Heart right ventricle (tissue), 16 donors: ENCODE measurements at regions not wholly inside any gene's neighbourhood (a gene's known extent, or its start where the extent isn't known, plus 50 kb on each side); places are given as distances from the start of the nearest gene placed in this dataset.

Experiments used
- ATAC-seq, 8 donors: fragments of 200-7000 bp; cut with Tn5 transposase; one replicate each; pipeline ENCODE4 v1.9.1; 2020; ENCODE audit warnings: mild to moderate bottlenecking in 8 of 8, moderate library complexity in 8 of 8, moderate number of reproducible peaks in 1 of 8
- DNase-seq, 2 donors: peaks; one replicate each; pipeline ENCODE4 v3.0.0-alpha.2; 2020
- H3K27ac ChIP-seq, 10 donors: fragments of 200-600 bp; sonication (generic) in 2 of 10; one replicate each; pipeline versions ENCODE4 v1.5.0 to v1.8.0; 2020 to 2022; ENCODE audit warnings: mild to moderate bottlenecking in 3 of 10
- H3K27me3 ChIP-seq, 7 donors: fragments of 200-600 bp; one replicate each; pipeline ENCODE4 v1.8.0; 2021 to 2022; ENCODE audit warnings: mild to moderate bottlenecking in 2 of 7
- H3K36me3 ChIP-seq, 9 donors: fragments of 200-600 bp; sonication (generic) in 1 of 9; one replicate each; pipeline versions ENCODE4 v1.5.0 to v1.8.0; 2020 to 2022; ENCODE audit warnings: mild to moderate bottlenecking in 2 of 9
- H3K4me1 ChIP-seq, 9 donors: fragments of 200-600 bp; sonication (generic) in 1 of 9; one replicate each; pipeline versions ENCODE4 v1.5.0 to v1.8.0; 2020 to 2022; ENCODE audit warnings: mild to moderate bottlenecking in 4 of 9
- H3K4me3 ChIP-seq, 10 donors: fragments of 200-600 bp; sonication (generic) in 2 of 10; one replicate each; pipeline versions ENCODE4 v1.5.0 to v1.8.0; 2020 to 2022; ENCODE audit warnings: mild to moderate bottlenecking in 7 of 10, moderate library complexity in 2 of 10
- H3K9me3 ChIP-seq, 11 donors: fragments of 200-600 bp in 10 of 11; sonication (generic) in 2 of 11; one replicate each; pipeline versions ENCODE4 v1.5.0 to v1.8.0; 2013 to 2022; ENCODE audit warnings: mild to moderate bottlenecking in 2 of 11, control low read depth in 1 of 11, moderate library complexity in 1 of 11
- WGBS, 2 donors: extraction: QIAGEN DNeasy Blood & Tissue Kit; methylation state at CpG; one replicate each; pipeline ENCODE4 v1.1.7; 2013; ENCODE audit warnings: inconsistent platforms in 1 of 2; 5-methylcytosine and 5-hydroxymethylcytosine counted together
- intact Hi-C, 10 donors: fragments of 100-400 bp; cut with DNase I; formaldehyde crosslinking; loops; one replicate each; pipeline versions ENCODE4 v1.11.1 to v1.14.2; 2022
- TF ChIP-seq, protein P1 (sequence below), 9 donors: fragments of 200-600 bp; sonication (generic) in 2 of 9; IDR thresholded peaks; one replicate each; pipeline versions ENCODE4 v1.5.0 to v1.8.0; 2021 to 2022; ENCODE audit warnings: antibody characterized with exemption in 9 of 9, mild to moderate bottlenecking in 5 of 9, moderate library complexity in 1 of 9
- donor health status: Arrhythmogenic right ventricular cardiomyopathy.
- donor health status: ischemic (EF 13 %, LVEDD 7.1; RV severe dilation, severe dysfunction).
- donor health status: healthy with polysubstance abuse.
- donor health status: DM: no; HTN: yes; CAD: no.
- donor health status: DM: no; HTN: no; CAD: no.
- donor health status: ischemic (EF 25% LVEDD 6.9; RV normal size, moderate dysfunction).
- donor health status: ischemic (EF 25% LVEDD 5.7; RV mildly dilated, moderate dysfunction).
- donor health status: healthy.
- donor health status: DM: yes; HTN: yes; CAD: no.
- donor health status: Ischemic cardiomyopathy.
- donor health status: ischemic (EF 35%, LVEDD 5.7; RV mildly dilated, moderate dysfunction).
- donor health status: nonischemic (EF 11% LVEDD 7.7; RV severe dilation, severe dysfunction).
- donor health status: DM: yes; HTN: yes; CAD: no.
- donor health status: PGD.
- donor health status: ischemic (EF 29% LVEDD 5.4; RV normal size, mild dysfunction).
- donor health status: nonischemic (EF 23%, LVEDD 6.1; RV moderate dilation, normal function).

DNA sequence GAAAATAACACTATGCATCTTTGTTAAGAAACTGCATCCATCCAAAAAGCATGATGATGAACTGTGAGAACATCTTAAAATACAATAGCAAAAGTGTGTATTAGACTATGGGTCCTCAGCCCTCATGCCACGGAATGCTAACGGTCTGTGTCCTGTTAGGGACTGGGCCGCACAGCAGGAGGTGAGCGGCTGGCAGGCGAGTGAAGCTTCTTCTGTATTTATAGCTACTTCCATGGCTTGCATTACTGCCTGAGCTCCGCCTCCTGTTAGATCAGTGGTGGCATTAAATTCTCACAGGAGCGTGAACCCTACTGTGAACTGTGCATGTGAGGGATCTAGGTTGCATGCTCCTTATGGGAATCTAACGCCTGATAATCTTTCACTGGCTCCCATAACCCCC, 129.8 kb downstream of the NXNL2 start:
- H3K4me1 ChIP-seq: no peaks in the 10 kb centered on the region
- DNase-seq (no peak), ATAC-seq (no peak)
- no peaks in the 10 kb centered on the region for H3K36me3 ChIP-seq
- H3K27me3 ChIP-seq: peaks cover 0 to 3% (median 0%) of the 10 kb centered on the region in 7 donors
- H3K27ac ChIP-seq: no peak overlapping the region
- no peak overlapping the region for H3K4me3 ChIP-seq
- H3K9me3 ChIP-seq: peaks cover 0 to 9% (median 0%) of the 10 kb centered on the region in 11 donors
- intact Hi-C loops: no loop called here
- 75 to 82% methylated on average over 8 of the region's 8 CpGs for WGBS, 2 donors
- TF ChIP-seq, protein P1, sequence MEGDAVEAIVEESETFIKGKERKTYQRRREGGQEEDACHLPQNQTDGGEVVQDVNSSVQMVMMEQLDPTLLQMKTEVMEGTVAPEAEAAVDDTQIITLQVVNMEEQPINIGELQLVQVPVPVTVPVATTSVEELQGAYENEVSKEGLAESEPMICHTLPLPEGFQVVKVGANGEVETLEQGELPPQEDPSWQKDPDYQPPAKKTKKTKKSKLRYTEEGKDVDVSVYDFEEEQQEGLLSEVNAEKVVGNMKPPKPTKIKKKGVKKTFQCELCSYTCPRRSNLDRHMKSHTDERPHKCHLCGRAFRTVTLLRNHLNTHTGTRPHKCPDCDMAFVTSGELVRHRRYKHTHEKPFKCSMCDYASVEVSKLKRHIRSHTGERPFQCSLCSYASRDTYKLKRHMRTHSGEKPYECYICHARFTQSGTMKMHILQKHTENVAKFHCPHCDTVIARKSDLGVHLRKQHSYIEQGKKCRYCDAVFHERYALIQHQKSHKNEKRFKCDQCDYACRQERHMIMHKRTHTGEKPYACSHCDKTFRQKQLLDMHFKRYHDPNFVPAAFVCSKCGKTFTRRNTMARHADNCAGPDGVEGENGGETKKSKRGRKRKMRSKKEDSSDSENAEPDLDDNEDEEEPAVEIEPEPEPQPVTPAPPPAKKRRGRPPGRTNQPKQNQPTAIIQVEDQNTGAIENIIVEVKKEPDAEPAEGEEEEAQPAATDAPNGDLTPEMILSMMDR (IDR thresholded peaks at IDR 0.05): no peak

- ATAC-seq: no peak
- H3K36me3 ChIP-seq: no peaks in the 10 kb centered on the region
- TF ChIP-seq, protein P1 (IDR thresholded peaks at IDR 0.05): no peak
- DNase-seq: no peak
- peaks cover 0 to 11% (median 0%) of the 10 kb centered on the region in 11 donors for H3K9me3 ChIP-seq
- 90 to 91% methylated on average over 12 of the region's 12 CpGs for WGBS, 2 donors
- H3K27ac ChIP-seq: no peak overlapping the region
- intact Hi-C loops: no loop called here
- H3K27me3 ChIP-seq: peaks cover 0 to 2% (median 0%) of the 10 kb centered on the region in 7 donors
- H3K4me3 ChIP-seq: no peak overlapping the region
- no peaks in the 10 kb centered on the region for H3K4me1 ChIP-seq
These were observed 138.1 kb downstream of the NXNL2 start for GRCh38 chr9:88672874-88673689.

- DNase-seq: no peak
- no peak overlapping the region for H3K27ac ChIP-seq
- peaks cover 0 to 2% (median 0%) of the 10 kb centered on the region in 7 donors for H3K27me3 ChIP-seq
- TF ChIP-seq, protein P1 (IDR thresholded peaks at IDR 0.05): no peak
- H3K36me3 ChIP-seq: no peaks in the 10 kb centered on the region
- H3K4me3 ChIP-seq: no peak overlapping the region
- peaks cover 0 to 11% (median 0%) of the 10 kb centered on the region in 11 donors for H3K9me3 ChIP-seq
- intact Hi-C loops: no loop called here
- WGBS, 2 donors: 76 to 80% methylated on average over 2 of the region's 2 CpGs
- ATAC-seq: no peak
- no peaks in the 10 kb centered on the region for H3K4me1 ChIP-seq
These were observed 138.9 kb downstream of the NXNL2 start for GRCh38 chr9:88673886-88674285.

DNA sequence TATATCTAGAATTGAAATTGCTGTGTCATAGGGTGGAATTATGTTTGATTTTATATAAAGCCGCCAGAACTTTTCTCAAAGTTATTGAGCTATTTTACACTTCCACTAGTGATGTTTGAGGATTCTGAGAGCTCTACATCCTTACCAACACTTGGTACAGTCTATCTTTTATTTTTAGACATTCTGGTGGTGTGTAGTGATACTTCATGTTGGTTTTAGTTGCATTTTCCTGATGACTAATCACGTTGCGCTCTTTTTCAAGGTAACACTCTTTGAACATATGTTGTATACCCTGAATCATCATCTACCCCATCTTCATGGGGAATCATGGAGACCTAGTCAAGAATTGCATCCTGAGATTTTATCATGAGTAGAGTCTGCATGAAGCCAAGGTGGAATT, 141.7 kb downstream of the NXNL2 start:
- peaks cover 0 to 2% (median 0%) of the 10 kb centered on the region in 7 donors for H3K27me3 ChIP-seq
- WGBS, 2 donors: 90 to 96% methylated on average over 3 of the region's 3 CpGs
- no peak for ATAC-seq
- H3K36me3 ChIP-seq: no peaks in the 10 kb centered on the region
- peaks cover 0 to 17% (median 0%) of the 10 kb centered on the region in 9 donors for H3K4me1 ChIP-seq
- TF ChIP-seq, protein P1 (IDR thresholded peaks at IDR 0.05): no peak
- H3K4me3 ChIP-seq: no peak overlapping the region
- H3K9me3 ChIP-seq: no peaks in the 10 kb centered on the region
- intact Hi-C loops: no loop called here
- H3K27ac ChIP-seq: no peak overlapping the region
- DNase-seq: no peak
